GM19043 (cell line): ENCODE measurements at regions not wholly inside any gene's neighbourhood (a gene's known extent, or its start where the extent isn't known, plus 50 kb on each side); places are given as distances from the start of the nearest gene placed in this dataset.

Experiments
- ATAC-seq: cut with Tn5 transposase; IDR thresholded peaks from one replicate; pipeline ENCODE4 v1.9.1; 2021; ENCODE audit warnings: low read depth; ENCODE audit not compliant: unreplicated experiment

GRCh38 chr5:113789769-113790168 lies 276.3 kb downstream of the YTHDC2 start:
- ATAC-seq, result no peak

- no peak for ATAC-seq
Observed at GRCh38 chr5:113792806-113793205, 279.3 kb downstream of the YTHDC2 start.

DNA sequence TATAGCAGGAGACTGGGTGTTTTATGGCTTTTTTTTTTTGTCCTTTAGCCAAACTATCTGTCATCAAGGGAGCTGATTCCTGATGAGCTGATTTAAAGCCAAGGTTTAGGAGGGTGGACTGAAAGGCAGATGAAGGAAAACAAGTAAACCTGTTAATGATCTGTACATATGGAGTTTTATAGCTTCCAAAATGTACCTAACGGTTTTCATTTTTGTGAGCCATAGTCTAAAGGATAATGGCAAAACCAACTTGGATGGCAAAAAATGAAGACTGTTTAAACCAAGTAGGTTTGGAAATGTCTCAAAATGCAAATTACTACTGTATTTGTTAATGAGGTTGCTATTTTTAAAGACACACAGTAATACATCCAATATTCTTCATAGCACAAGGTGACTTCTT lies 281.5 kb downstream of the YTHDC2 start:
- ATAC-seq, result no peak

DNA sequence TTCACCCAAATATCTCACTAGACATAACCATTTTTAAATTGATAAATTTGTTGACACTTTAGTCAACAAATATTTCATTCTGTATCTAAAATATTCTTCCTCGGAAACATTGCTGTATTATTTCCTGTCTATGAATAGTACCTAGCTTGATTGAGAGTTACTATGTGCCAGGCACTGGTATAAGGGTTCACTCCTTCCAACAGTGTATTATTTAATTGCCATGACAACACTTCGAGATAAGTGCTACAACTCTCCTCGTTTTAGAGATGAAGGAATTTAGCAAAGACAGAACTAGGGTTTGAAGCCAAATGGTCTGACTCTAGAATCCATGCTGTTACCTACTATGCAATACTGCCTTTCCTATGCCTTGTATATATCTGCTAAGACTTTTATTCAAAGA lies 287.2 kb downstream of the YTHDC2 start:
- no peak for ATAC-seq

- ATAC-seq, result no peak
Observed at GRCh38 chr5:113804264-113804663, 290.8 kb downstream of the YTHDC2 start.

GRCh38 chr5:113804943-113805342 lies 291.4 kb downstream of the YTHDC2 start:
- ATAC-seq, result no peak

- ATAC-seq, result no peak
Observed at GRCh38 chr5:113806250-113806649, 292.8 kb downstream of the YTHDC2 start.

- ATAC-seq, result no peak
Observed at GRCh38 chr5:113806904-113807303, 293.4 kb downstream of the YTHDC2 start.

DNA sequence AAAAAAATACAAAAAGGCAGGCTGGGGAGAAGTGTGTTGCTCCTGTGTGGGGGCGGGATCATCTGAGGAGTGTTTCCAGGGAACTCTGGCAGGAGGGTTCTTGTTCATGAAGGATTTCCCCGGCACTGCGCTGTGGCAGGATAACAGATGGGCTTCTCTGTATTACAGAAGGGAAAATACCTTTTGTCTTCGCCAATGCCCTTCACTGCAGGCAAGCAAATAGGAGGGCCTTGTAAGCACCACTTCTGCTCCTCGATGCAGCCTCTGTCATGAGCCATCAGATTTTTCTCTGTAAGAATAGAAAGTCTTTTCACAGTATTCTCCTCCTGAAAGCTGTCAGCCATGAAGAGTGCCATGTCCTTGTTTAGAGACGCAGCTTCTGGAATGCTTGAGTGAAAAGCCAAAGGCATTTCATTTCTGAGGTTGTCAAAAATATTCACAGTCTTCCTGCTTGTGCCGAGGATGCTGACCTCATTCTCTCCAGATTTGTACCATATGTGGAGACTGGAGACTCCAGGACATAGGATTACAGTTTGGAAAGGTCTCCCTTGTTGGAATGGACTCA lies 294.0 kb downstream of the YTHDC2 start:
- no peak for ATAC-seq

DNA sequence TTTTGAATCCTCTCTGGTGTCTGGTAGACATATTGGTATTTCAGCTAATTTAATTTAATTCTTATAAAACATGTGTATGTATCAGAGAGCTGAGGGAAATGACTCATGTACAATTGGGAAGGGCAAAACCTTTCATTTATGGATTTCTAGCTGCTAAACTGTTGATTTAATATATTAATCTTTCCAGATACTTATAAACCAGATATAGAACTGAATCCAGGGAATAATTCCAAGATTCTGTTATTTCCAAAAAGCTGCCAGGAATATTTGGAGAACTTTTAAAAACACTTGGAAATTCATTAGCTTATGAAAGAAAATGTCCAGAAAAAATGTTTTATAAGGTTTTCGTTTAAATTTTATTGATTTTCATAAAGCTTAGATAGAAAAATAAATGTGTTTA lies 295.5 kb downstream of the YTHDC2 start:
- no peak for ATAC-seq

- ATAC-seq, result no peak
Observed at GRCh38 chr5:113809626-113810025, 296.1 kb downstream of the YTHDC2 start.

GRCh38 chr5:113813466-113813865 lies 300.0 kb downstream of the YTHDC2 start:
- no peak for ATAC-seq

DNA sequence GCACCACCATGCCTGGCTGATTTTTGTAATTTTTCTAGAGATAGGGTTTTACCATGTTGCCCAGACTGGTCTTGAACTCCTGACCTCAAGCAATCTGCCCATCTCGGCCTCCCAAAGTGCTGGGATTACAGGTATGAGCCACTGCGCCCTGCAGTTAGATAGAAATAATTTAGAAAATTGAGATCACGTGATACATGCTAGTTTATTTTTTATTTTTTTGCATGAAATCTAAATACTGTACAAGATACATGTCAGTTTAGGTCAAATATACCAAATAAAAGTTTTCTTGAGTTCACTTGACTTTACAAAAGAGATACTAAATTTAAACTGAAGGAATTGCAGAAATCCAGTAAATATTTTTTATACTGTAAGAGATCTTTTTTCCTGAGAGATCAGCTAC lies 304.2 kb downstream of the YTHDC2 start:
- ATAC-seq, result no peak

- ATAC-seq, result no peak
Observed at GRCh38 chr5:113823696-113824095, 310.2 kb downstream of the YTHDC2 start.

DNA sequence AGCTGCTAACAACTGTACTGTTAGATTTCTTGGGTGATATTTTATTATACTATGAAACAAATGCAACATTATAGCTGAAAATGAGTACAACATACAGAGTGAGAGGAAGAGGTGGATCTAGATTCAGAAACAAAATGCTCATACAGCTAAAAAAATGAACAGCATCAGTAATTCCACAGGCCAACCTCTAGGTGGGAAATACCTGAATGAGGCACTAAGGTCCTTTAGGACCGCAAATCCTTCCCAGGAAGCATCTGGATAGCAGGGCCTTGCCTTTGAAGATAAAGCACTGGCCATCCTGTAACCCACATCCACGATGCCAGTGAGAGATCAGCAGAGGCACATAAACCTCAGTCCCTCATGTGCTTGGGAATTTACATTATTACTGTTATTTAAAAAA lies 310.8 kb downstream of the YTHDC2 start:
- no peak for ATAC-seq

DNA sequence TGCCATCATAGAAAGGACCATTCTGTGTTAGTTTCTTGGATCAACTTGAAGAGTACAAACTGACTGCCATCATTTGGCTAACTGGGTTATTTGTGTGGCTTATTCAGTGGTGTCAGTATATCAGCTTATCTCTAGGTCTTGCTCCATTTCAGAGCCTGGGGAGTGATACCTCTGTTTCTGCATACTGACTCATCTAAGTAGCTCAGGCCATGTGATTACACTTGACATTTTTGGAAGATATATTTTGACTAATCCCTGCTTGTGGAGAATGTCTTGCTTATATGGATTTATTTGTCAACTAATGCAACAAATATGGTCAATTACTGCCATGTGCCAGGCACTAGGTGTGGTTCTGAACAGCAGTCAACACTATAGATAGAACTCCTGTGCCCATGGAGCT lies 311.7 kb downstream of the YTHDC2 start:
- ATAC-seq, result no peak

GRCh38 chr5:113846941-113847340 lies 333.4 kb downstream of the YTHDC2 start:
- ATAC-seq, result no peak

GRCh38 chr5:113864437-113864836 lies 350.9 kb downstream of the YTHDC2 start:
- no peak for ATAC-seq

DNA sequence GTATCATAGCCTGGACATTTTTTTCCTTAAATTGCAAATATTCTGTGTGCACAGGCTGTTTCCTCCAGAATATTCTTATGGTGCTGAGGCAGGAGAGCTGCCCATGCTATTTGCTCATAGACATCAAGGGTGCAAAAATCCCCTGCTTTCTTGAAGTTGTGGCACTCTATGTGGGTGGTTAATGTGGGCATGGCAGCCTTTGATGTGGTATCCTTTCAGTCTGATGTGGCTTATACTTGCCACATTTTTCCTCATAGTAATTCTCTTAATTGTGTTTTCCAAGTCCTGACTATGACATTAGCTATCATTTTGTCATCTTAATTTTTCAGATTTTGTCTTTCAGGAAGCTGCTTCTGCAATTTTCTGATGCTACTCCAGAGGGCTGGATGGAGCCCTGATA lies 353.3 kb downstream of the YTHDC2 start:
- no peak for ATAC-seq

DNA sequence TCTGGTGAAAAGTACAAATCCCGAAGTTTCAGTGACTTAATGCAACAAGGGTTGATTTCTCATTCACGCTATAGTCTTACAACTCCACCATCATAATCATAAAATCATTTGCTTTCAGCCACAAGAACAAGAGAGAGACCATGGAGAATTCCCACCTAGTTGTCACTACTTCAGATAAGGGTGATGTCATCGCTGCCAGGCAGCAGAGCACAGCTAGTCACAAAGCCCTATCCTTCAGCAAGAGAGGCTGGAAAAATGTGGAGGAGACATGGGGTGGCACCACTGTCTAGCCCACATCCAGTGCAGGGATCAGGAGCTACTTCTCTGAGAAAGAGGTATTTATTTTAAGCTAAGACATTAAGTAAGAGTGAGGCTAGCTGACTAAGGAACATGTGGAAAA lies 356.1 kb downstream of the YTHDC2 start:
- ATAC-seq, result no peak

GRCh38 chr5:113871972-113872371 lies 358.5 kb downstream of the YTHDC2 start:
- ATAC-seq, result no peak

GRCh38 chr5:113875096-113875495 lies 361.6 kb downstream of the YTHDC2 start:
- no peak for ATAC-seq

DNA sequence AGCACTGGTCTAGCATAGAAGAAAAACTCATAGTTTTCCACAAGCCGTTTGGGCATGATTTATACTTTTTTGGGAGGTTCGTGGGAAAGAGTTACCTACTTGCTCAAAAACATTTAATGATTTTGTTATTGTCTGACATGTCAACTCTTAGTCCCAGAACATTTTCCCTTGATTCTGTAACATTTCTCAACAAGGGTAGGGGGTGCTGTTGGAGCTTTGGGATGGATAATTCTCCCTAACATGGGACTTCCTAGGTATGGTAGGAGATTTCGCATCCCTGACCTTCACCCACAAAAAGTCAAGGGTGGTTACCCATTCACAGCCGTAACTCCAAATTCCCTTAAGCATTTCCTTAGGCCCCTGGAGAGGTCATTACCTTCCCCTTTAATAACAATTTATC lies 378.0 kb downstream of the YTHDC2 start:
- no peak for ATAC-seq
